H1 (cell line): ENCODE measurements at regions not wholly inside any gene's neighbourhood (a gene's known extent, or its start where the extent isn't known, plus 50 kb on each side); places are given as distances from the start of the nearest gene placed in this dataset.

Experiments used
- CTCF ChIA-PET: fragments of 300-600 bp; sonication (Branson Sonifier 250); formaldehyde crosslinking; loops from one replicate; lab custom pipeline; 2021; ENCODE audit not compliant: partially characterized antibody; lab: Charles Lee
- POLR2A ChIA-PET: fragments of 300-600 bp; sonication (Branson Sonifier 250); formaldehyde crosslinking; loops from one replicate; lab custom pipeline; 2021; ENCODE audit warnings: inconsistent platforms; ENCODE audit not compliant: partially characterized antibody; lab: Charles Lee
- DNase-seq, 2 experiments: peaks; one replicate each; pipeline versions ENCODE4 v3.0.0 to v3.0.0-alpha.2; 2010 to 2022; ENCODE audit warnings: low spot score in 2 of 2, low read depth in 1 of 2, mixed read lengths in 1 of 2
- FAIRE-seq: peaks from 2 replicates; lab custom pipeline; 2011; peaks lifted over from hg19 to GRCh38; lab: Jason Lieb, UNC
- H2AFZ ChIP-seq: 2 replicates; pipeline ENCODE4 v1.8.1; 2012; ENCODE audit warnings: low read length, inconsistent platforms
- H2AK5ac ChIP-seq: 2 replicates; pipeline ENCODE4 v1.6.1; 2013; ENCODE audit warnings: low read depth, low read length
- H2BK120ac ChIP-seq: replicated peaks from 2 replicates; pipeline ENCODE3; 2013; ENCODE audit warnings: low read depth, low read length, inconsistent platforms
- H2BK12ac ChIP-seq: 2 replicates; pipeline ENCODE4 v1.6.1; 2013; ENCODE audit warnings: low read depth, low read length
- H2BK15ac ChIP-seq: 2 replicates; pipeline ENCODE4 v1.6.1; 2013; ENCODE audit warnings: low read length
- H2BK20ac ChIP-seq: 2 replicates; pipeline ENCODE4 v1.6.1; 2013; ENCODE audit warnings: low read length
- H2BK5ac ChIP-seq: 2 replicates; pipeline ENCODE4 v1.6.1; 2013; ENCODE audit warnings: low read depth, low read length
- H3K14ac ChIP-seq: 2 replicates; pipeline ENCODE4 v1.6.1; 2013; ENCODE audit warnings: inconsistent platforms; ENCODE audit not compliant: insufficient read length
- H3K18ac ChIP-seq: 2 replicates; pipeline ENCODE4 v1.6.1; 2013; ENCODE audit warnings: low read length; ENCODE audit errors: extremely low read depth
- H3K23ac ChIP-seq: 2 replicates; pipeline ENCODE4 v1.6.1; 2013; ENCODE audit warnings: inconsistent platforms; ENCODE audit not compliant: insufficient read length
- H3K23me2 ChIP-seq: 2 replicates; pipeline ENCODE4 v1.6.1; 2013; ENCODE audit warnings: low read depth, low read length
- H3K27ac ChIP-seq: 2 replicates; pipeline ENCODE4 v1.6.1; 2011; ENCODE audit warnings: low read depth, low read length, inconsistent platforms
- H3K27me3 ChIP-seq, 4 experiments: replicated peaks in 1 of 4; 1 replicate in 1 of 4; 2 replicates in 3 of 4; pipeline versions ENCODE4 v1.6.1 to v1.8.1; 2011 to 2013; ENCODE audit warnings: low read length in 3 of 4, mild to moderate bottlenecking in 3 of 4, inconsistent platforms in 2 of 4, mixed read lengths in 2 of 4, moderate library complexity in 1 of 4; ENCODE audit not compliant: control insufficient read depth in 3 of 4, insufficient read depth in 3 of 4; ENCODE audit errors: extremely low read depth in 1 of 4
- H3K36me3 ChIP-seq, 4 experiments: 2 replicates each; pipeline versions ENCODE4 v1.6.1 to v1.8.1; 2011 to 2013; ENCODE audit warnings: mild to moderate bottlenecking in 4 of 4, low read length in 3 of 4, moderate library complexity in 2 of 4, control low read depth in 1 of 4, inconsistent platforms in 1 of 4; ENCODE audit not compliant: insufficient read depth in 4 of 4, control insufficient read depth in 2 of 4
- H3K4ac ChIP-seq: replicated peaks from 2 replicates; pipeline ENCODE3; 2013; ENCODE audit warnings: low read length, low read depth, mixed read lengths, inconsistent platforms; ENCODE audit not compliant: insufficient read length
- H3K4me1 ChIP-seq, 4 experiments: replicated peaks in 1 of 4; 1 replicate in 1 of 4; 2 replicates in 3 of 4; pipeline versions ENCODE4 v1.6.1 to v1.8.1; 2011 to 2013; ENCODE audit warnings: low read length in 3 of 4, inconsistent platforms in 2 of 4, mixed read lengths in 1 of 4; ENCODE audit not compliant: insufficient read depth in 4 of 4, control insufficient read depth in 3 of 4
- H3K4me2 ChIP-seq, 2 experiments: 2 replicates each; pipeline versions ENCODE4 v1.6.1 to v1.8.1; 2011 to 2013; ENCODE audit warnings: low read depth in 2 of 2, low read length in 2 of 2, control low read depth in 1 of 2, inconsistent platforms in 1 of 2, mild to moderate bottlenecking in 1 of 2; ENCODE audit not compliant: insufficient read depth in 1 of 2
- H3K4me3 ChIP-seq, 4 experiments: fragments of 200-600, 300-600 bp in 1 of 4; sonication (generic), shearing (Covaris generic), sonication (Bioruptor Twin) in 1 of 4; 2 replicates each; pipeline versions ENCODE4 v1.5.1 to v1.8.1; 2011 to 2016; ENCODE audit warnings: low read length in 4 of 4, low read depth in 3 of 4, control low read depth in 2 of 4, inconsistent platforms in 2 of 4, mild to moderate bottlenecking in 2 of 4, mixed read lengths in 1 of 4, moderate library complexity in 1 of 4; ENCODE audit not compliant: insufficient read depth in 2 of 4; ENCODE audit errors: extremely low read depth in 1 of 4
- H3K56ac ChIP-seq: replicated peaks from 2 replicates; pipeline ENCODE3; 2013; ENCODE audit warnings: low read depth, mild to moderate bottlenecking, mixed read lengths, low read length, inconsistent platforms; ENCODE audit not compliant: insufficient read length
- H3K79me1 ChIP-seq: 2 replicates; pipeline ENCODE4 v1.6.1; 2013; ENCODE audit warnings: low read depth, low read length, control low read depth
- H3K79me2 ChIP-seq, 2 experiments: 2 replicates each; pipeline versions ENCODE4 v1.6.1 to v1.8.1; 2012 to 2013; ENCODE audit warnings: low read length in 2 of 2, mild to moderate bottlenecking in 2 of 2, inconsistent platforms in 1 of 2; ENCODE audit not compliant: insufficient read depth in 2 of 2, control insufficient read depth in 1 of 2
- H3K9ac ChIP-seq, 4 experiments: replicated peaks in 1 of 4; 1 replicate in 1 of 4; 2 replicates in 3 of 4; pipeline versions ENCODE4 v1.6.1 to v1.8.1; 2011 to 2013; ENCODE audit warnings: low read depth in 3 of 4, low read length in 3 of 4, control low read depth in 2 of 4, mild to moderate bottlenecking in 2 of 4, moderate library complexity in 2 of 4, inconsistent platforms in 1 of 4; ENCODE audit errors: extremely low read depth in 1 of 4
- H3K9me3 ChIP-seq, 2 experiments: 2 replicates each; pipeline versions ENCODE4 v1.6.1 to v1.8.1; 2012 to 2013; ENCODE audit warnings: mild to moderate bottlenecking in 2 of 2, moderate library complexity in 2 of 2, control low read depth in 1 of 2, inconsistent platforms in 1 of 2, low read depth in 1 of 2, low read length in 1 of 2, mixed read lengths in 1 of 2; ENCODE audit not compliant: insufficient read depth in 2 of 2
- H4K20me1 ChIP-seq, 2 experiments: replicated peaks in 1 of 2; 2 replicates each; pipeline versions ENCODE3 to v1.8.1; 2011 to 2013; ENCODE audit warnings: inconsistent platforms in 2 of 2, low read length in 2 of 2, mild to moderate bottlenecking in 1 of 2; ENCODE audit not compliant: insufficient read depth in 2 of 2, control insufficient read depth in 1 of 2
- H4K5ac ChIP-seq: 2 replicates; pipeline ENCODE4 v1.6.1; 2013; ENCODE audit warnings: low read length, low read depth, mixed read lengths, inconsistent platforms; ENCODE audit not compliant: insufficient read length
- H4K8ac ChIP-seq: 2 replicates; pipeline ENCODE4 v1.8.0; 2013; ENCODE audit warnings: mild to moderate bottlenecking, moderate library complexity, low read length, inconsistent platforms; ENCODE audit not compliant: insufficient read depth; ENCODE audit errors: extremely low read depth
- H4K91ac ChIP-seq: replicated peaks from 2 replicates; pipeline ENCODE3; 2013; ENCODE audit warnings: low read length, mixed read lengths, inconsistent platforms; ENCODE audit not compliant: insufficient read length
- ATF2 ChIP-seq: IDR thresholded peaks from 2 replicates; pipeline ENCODE4 v1.6.1; 2012; ENCODE audit warnings: low read length, inconsistent platforms
- BACH1 ChIP-seq: IDR thresholded peaks from 2 replicates; pipeline ENCODE4 v1.6.1; 2012; ENCODE audit warnings: low read length, improper control_type of control experiment
- BRCA1 ChIP-seq: IDR thresholded peaks from 2 replicates; pipeline ENCODE4 v1.6.1; 2012; ENCODE audit warnings: low read depth, low read length, improper control_type of control experiment
- CBX5 ChIP-seq: fragments of 300-800, 300-1000 bp; sonication (generic); IDR thresholded peaks from 2 replicates; pipeline ENCODE4 v1.7.1; 2016; ENCODE audit warnings: antibody characterized with exemption, low read length, low read depth
- CEBPB ChIP-seq: IDR thresholded peaks from 2 replicates; pipeline ENCODE4 v1.6.1; 2012; ENCODE audit warnings: low read depth, low read length
- EGR1 ChIP-seq: IDR thresholded peaks from 2 replicates; pipeline ENCODE4 v1.6.1; 2011; ENCODE audit warnings: low read depth, low read length, borderline replicate concordance
- GTF2F1 ChIP-seq: IDR thresholded peaks from 2 replicates; pipeline ENCODE4 v1.6.1; 2012; ENCODE audit warnings: low read depth, low read length, improper control_type of control experiment, borderline replicate concordance
- KDM1A ChIP-seq: fragments of 200-600, 300-600 bp; sonication (generic); IDR thresholded peaks from 2 replicates; pipeline ENCODE4 v1.7.1; 2016; ENCODE audit warnings: mild to moderate bottlenecking, low read length, borderline replicate concordance
- KDM4A ChIP-seq: IDR thresholded peaks from one replicate; pipeline ENCODE4 v1.7.1; 2012; ENCODE audit warnings: low read depth, mild to moderate bottlenecking, moderate library complexity, low read length, inconsistent platforms; ENCODE audit not compliant: severe bottlenecking
- POLR2A ChIP-seq, 2 experiments: IDR thresholded peaks; 1 replicate in 1 of 2; 2 replicates in 1 of 2; pipeline ENCODE4 v1.6.1; 2011; ENCODE audit warnings: low read depth in 2 of 2, low read length in 2 of 2, mild to moderate bottlenecking in 2 of 2; ENCODE audit errors: control extremely low read depth in 1 of 2
- POLR2AphosphoS5 ChIP-seq: IDR thresholded peaks from 2 replicates; pipeline ENCODE4 v1.6.1; 2011; ENCODE audit warnings: low read depth, low read length
- RFX5 ChIP-seq: IDR thresholded peaks from 2 replicates; pipeline ENCODE4 v1.6.1; 2011; ENCODE audit warnings: low read depth, low read length, improper control_type of control experiment, borderline replicate concordance
- SIN3A ChIP-seq, 2 experiments: IDR thresholded peaks in 1 of 2; conservative IDR thresholded peaks in 1 of 2; 2 replicates each; pipeline ENCODE4 v1.6.1; 2011 to 2012; ENCODE audit warnings: low read length in 2 of 2, improper control_type of control experiment in 1 of 2, low read depth in 1 of 2, mild to moderate bottlenecking in 1 of 2
- TBP ChIP-seq: IDR thresholded peaks from 2 replicates; pipeline ENCODE4 v1.6.1; 2011; ENCODE audit warnings: low read depth, low read length, improper control_type of control experiment
- WGBS, 2 experiments: shearing (Covaris generic) in 1 of 2; methylation state at CpG; one replicate each; pipeline versions ENCODE4 v1.1.6 to v1.1.7; 2013 to 2015; ENCODE audit warnings: low lambda C conversion rate in 2 of 2, mixed read lengths in 2 of 2, inconsistent platforms in 1 of 2, low coverage in 1 of 2, missing lambda C conversion rate in 1 of 2; ENCODE audit not compliant: insufficient replicate concordance in 2 of 2, insufficient coverage in 1 of 2, insufficient read length in 1 of 2; ENCODE audit errors: extremely low coverage in 1 of 2, missing lambda C conversion rate in 1 of 2; 5-methylcytosine and 5-hydroxymethylcytosine counted together

- no peak overlapping the region for H4K8ac ChIP-seq
- no peak overlapping the region for H4K91ac ChIP-seq
- H2AFZ ChIP-seq: no peak overlapping the region
- no peaks in the 10 kb centered on the region for H3K79me1 ChIP-seq
- no peaks in the 10 kb centered on the region for H3K79me2 ChIP-seq
- no peak overlapping the region for H2BK20ac ChIP-seq
- no peak overlapping the region for H2BK15ac ChIP-seq
- no peaks in the 10 kb centered on the region for H4K20me1 ChIP-seq
- DNase-seq (no peak), FAIRE-seq (no peak)
- H3K27me3 ChIP-seq: no peaks in the 10 kb centered on the region
- ChIA-PET POLR2A (no interaction called here), CTCF (interaction anchor here (0.7 kb wide), 3 partner anchors 286 to 1582 kb away, joined by 3 read pairs; no protein-coding TSS in a partner anchor)
- H3K36me3 ChIP-seq: no peaks in the 10 kb centered on the region
- H3K9me3 ChIP-seq: no peaks in the 10 kb centered on the region
- no peak overlapping the region for H3K4me2 ChIP-seq
- H3K4ac ChIP-seq: no peak overlapping the region
- 44% methylated on average over 1 of the region's 1 CpG; no CpG with 5 or more reads in 1 of the 2 experiments for WGBS, 2 experiments
- no peak overlapping the region for H3K14ac ChIP-seq
- no peak overlapping the region for H2BK5ac ChIP-seq
- no peak overlapping the region for H4K5ac ChIP-seq
- no peak overlapping the region for H2BK120ac ChIP-seq
- no peak overlapping the region for H2AK5ac ChIP-seq
- 0 out of 7 replicates have a peak, but pooled peaks cover 0 to 2% (median under 1%) of the 10 kb centered on the region in 4 experiments for H3K4me1 ChIP-seq
- no peaks in the 10 kb centered on the region for H3K23me2 ChIP-seq
- H3K18ac ChIP-seq: no peak overlapping the region
- no peak overlapping the region for H2BK12ac ChIP-seq
- no peak overlapping the region for H3K27ac ChIP-seq
- no peak overlapping the region for H3K4me3 ChIP-seq
- H3K23ac ChIP-seq: no peak overlapping the region
- H3K9ac ChIP-seq: no peak overlapping the region
- H3K56ac ChIP-seq: no peak overlapping the region
- TF ChIP-seq EGR1 (no peak), CBX5 (no peak), GTF2F1 (no peak), BRCA1 (no peak), KDM1A (no peak), KDM4A (no peak), POLR2A (IDR thresholded peaks at IDR 0.05; ENCODE audit: control extremely low read depth in 1 of 2, low read depth in 2 of 2, low read length in 2 of 2) (no peak), BACH1 (no peak), TBP (no peak), SIN3A (conservative IDR thresholded peaks at IDR 0.05 in 1 of 2, IDR thresholded peaks at IDR 0.05 in 1 of 2; ENCODE audit: low read depth in 1 of 2, low read length in 2 of 2) (no peak), RFX5 (no peak), CEBPB (no peak), ATF2 (no peak), POLR2AphosphoS5 (no peak)
Observed at GRCh38 chr2:156891609-156892008, 365.9 kb upstream of the GALNT5 start.
